Germinal center (tissue), 1 donor: ENCODE measurements at regions not wholly inside any gene's neighbourhood (a gene's known extent, or its start where the extent isn't known, plus 50 kb on each side); places are given as distances from the start of the nearest gene placed in this dataset.
"Not testable (repeated sequence)": the region's sequence is repeated elsewhere in the genome, so short reads cannot be mapped to it uniquely, and the experiment has no call there.

ENCODE experiments used
- DNase-seq: peaks from one replicate; pipeline ENCODE4 v3.0.0; 2012; ENCODE audit warnings: mixed read lengths, low spot score

- DNase-seq: no peak
Observed at GRCh38 chr12:83574142-83574541, 887.4 kb downstream of the TMTC2 start.

GRCh38 chr12:83573671-83574070 is 887.0 kb downstream of the TMTC2 start:
- DNase-seq: no peak

- no peak for DNase-seq
Observed at GRCh38 chr12:83559650-83560049, 872.9 kb downstream of the TMTC2 start.

- not testable (repeated sequence) for DNase-seq
Observed at GRCh38 chr12:83556040-83556439, 869.3 kb downstream of the TMTC2 start.

GRCh38 chr12:83541446-83541845 is 854.7 kb downstream of the TMTC2 start:
- DNase-seq: no peak

GRCh38 chr12:83538361-83538965 is 851.8 kb downstream of the TMTC2 start:
- no peak for DNase-seq

- no peak for DNase-seq
Observed at GRCh38 chr12:83537428-83538053, 850.8 kb downstream of the TMTC2 start.

GRCh38 chr12:83536496-83536895 is 849.8 kb downstream of the TMTC2 start:
- no peak for DNase-seq

- DNase-seq: no peak
Observed at GRCh38 chr12:83528571-83528970, 841.9 kb downstream of the TMTC2 start.

- no peak for DNase-seq
Observed at GRCh38 chr12:83527810-83528209, 841.1 kb downstream of the TMTC2 start.

GRCh38 chr12:83515306-83516026 is 828.8 kb downstream of the TMTC2 start:
- DNase-seq: no peak

- DNase-seq: no peak
Observed at GRCh38 chr12:83514372-83514771, 827.7 kb downstream of the TMTC2 start.

GRCh38 chr12:83506841-83507240 is 820.1 kb downstream of the TMTC2 start:
- no peak for DNase-seq

GRCh38 chr12:83505586-83505985 is 818.9 kb downstream of the TMTC2 start:
- no peak for DNase-seq

- DNase-seq: not testable (repeated sequence)
Observed at GRCh38 chr12:83499894-83500293, 813.2 kb downstream of the TMTC2 start.

- no peak for DNase-seq
Observed at GRCh38 chr12:83477696-83478095, 791.0 kb downstream of the TMTC2 start.

GRCh38 chr12:83476695-83477690 is 790.3 kb downstream of the TMTC2 start:
- DNase-seq: no peak

- no peak for DNase-seq
Observed at GRCh38 chr12:83476006-83476405, 789.3 kb downstream of the TMTC2 start.

GRCh38 chr12:83474369-83474768 is 787.7 kb downstream of the TMTC2 start:
- no peak for DNase-seq

GRCh38 chr12:83473408-83474095 is 786.8 kb downstream of the TMTC2 start:
- DNase-seq: no peak

GRCh38 chr12:83472772-83473171 is 786.1 kb downstream of the TMTC2 start:
- DNase-seq: no peak

GRCh38 chr12:83472350-83472749 is 785.6 kb downstream of the TMTC2 start:
- DNase-seq: no peak
